ENCODE measurements at regions not wholly inside any gene's neighbourhood (a gene's known extent, or its start where the extent isn't known, plus 50 kb on each side); places are given as distances from the start of the nearest gene placed in this dataset.

DNA sequence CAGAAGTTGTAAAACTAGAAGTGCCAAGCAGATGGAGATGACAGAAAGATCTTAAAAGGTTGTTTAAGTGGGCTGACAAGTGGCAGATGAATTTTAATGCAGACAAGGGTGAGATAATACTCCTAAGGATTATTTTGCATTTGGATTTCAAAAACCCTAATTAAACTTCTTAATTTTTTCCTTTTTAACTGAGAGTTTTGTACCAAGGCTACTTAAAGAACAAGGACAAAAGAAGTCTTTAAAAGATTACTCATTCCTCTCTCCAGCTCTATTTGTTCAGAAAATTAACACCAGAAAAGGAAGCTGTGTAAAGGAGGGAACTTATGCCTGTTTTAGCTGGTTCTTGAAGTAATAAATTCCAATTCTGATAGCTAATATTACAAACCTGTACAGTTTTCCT is 275.4 kb downstream of the ETNK1 start:
- TF ChIP-seq, protein P1, sequence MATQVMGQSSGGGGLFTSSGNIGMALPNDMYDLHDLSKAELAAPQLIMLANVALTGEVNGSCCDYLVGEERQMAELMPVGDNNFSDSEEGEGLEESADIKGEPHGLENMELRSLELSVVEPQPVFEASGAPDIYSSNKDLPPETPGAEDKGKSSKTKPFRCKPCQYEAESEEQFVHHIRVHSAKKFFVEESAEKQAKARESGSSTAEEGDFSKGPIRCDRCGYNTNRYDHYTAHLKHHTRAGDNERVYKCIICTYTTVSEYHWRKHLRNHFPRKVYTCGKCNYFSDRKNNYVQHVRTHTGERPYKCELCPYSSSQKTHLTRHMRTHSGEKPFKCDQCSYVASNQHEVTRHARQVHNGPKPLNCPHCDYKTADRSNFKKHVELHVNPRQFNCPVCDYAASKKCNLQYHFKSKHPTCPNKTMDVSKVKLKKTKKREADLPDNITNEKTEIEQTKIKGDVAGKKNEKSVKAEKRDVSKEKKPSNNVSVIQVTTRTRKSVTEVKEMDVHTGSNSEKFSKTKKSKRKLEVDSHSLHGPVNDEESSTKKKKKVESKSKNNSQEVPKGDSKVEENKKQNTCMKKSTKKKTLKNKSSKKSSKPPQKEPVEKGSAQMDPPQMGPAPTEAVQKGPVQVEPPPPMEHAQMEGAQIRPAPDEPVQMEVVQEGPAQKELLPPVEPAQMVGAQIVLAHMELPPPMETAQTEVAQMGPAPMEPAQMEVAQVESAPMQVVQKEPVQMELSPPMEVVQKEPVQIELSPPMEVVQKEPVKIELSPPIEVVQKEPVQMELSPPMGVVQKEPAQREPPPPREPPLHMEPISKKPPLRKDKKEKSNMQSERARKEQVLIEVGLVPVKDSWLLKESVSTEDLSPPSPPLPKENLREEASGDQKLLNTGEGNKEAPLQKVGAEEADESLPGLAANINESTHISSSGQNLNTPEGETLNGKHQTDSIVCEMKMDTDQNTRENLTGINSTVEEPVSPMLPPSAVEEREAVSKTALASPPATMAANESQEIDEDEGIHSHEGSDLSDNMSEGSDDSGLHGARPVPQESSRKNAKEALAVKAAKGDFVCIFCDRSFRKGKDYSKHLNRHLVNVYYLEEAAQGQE (IDR thresholded peaks at IDR 0.05) = no peak
- TF ChIP-seq NR2F2 (IDR thresholded peaks at IDR 0.05) = no peak
- TF ChIP-seq, protein P2, sequence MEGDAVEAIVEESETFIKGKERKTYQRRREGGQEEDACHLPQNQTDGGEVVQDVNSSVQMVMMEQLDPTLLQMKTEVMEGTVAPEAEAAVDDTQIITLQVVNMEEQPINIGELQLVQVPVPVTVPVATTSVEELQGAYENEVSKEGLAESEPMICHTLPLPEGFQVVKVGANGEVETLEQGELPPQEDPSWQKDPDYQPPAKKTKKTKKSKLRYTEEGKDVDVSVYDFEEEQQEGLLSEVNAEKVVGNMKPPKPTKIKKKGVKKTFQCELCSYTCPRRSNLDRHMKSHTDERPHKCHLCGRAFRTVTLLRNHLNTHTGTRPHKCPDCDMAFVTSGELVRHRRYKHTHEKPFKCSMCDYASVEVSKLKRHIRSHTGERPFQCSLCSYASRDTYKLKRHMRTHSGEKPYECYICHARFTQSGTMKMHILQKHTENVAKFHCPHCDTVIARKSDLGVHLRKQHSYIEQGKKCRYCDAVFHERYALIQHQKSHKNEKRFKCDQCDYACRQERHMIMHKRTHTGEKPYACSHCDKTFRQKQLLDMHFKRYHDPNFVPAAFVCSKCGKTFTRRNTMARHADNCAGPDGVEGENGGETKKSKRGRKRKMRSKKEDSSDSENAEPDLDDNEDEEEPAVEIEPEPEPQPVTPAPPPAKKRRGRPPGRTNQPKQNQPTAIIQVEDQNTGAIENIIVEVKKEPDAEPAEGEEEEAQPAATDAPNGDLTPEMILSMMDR (IDR thresholded peaks at IDR 0.05; ENCODE audit: low read depth, low read length, missing input control) = no peak
- no peak for TF ChIP-seq JUND (IDR thresholded peaks at IDR 0.05)
- no peak for TF ChIP-seq YY1 (IDR thresholded peaks at IDR 0.05)
- TF ChIP-seq RXRA (IDR thresholded peaks at IDR 0.05) = no peak
- TF ChIP-seq, protein P3, sequence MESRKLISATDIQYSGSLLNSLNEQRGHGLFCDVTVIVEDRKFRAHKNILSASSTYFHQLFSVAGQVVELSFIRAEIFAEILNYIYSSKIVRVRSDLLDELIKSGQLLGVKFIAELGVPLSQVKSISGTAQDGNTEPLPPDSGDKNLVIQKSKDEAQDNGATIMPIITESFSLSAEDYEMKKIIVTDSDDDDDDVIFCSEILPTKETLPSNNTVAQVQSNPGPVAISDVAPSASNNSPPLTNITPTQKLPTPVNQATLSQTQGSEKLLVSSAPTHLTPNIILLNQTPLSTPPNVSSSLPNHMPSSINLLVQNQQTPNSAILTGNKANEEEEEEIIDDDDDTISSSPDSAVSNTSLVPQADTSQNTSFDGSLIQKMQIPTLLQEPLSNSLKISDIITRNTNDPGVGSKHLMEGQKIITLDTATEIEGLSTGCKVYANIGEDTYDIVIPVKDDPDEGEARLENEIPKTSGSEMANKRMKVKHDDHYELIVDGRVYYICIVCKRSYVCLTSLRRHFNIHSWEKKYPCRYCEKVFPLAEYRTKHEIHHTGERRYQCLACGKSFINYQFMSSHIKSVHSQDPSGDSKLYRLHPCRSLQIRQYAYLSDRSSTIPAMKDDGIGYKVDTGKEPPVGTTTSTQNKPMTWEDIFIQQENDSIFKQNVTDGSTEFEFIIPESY (IDR thresholded peaks at IDR 0.05) = no peak
- no peak for TF ChIP-seq HNF4G (IDR thresholded peaks at IDR 0.05)
- TF ChIP-seq, protein P4, sequence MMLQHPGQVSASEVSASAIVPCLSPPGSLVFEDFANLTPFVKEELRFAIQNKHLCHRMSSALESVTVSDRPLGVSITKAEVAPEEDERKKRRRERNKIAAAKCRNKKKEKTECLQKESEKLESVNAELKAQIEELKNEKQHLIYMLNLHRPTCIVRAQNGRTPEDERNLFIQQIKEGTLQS (IDR thresholded peaks at IDR 0.05) = no peak
- no peak overlapping the region for H3K27ac ChIP-seq (ENCODE audit: low read depth in 1 of 2, low read length in 2 of 2)
- no peaks in the 10 kb centered on the region for H3K4me1 ChIP-seq (ENCODE audit: control insufficient read depth in 4 of 4, insufficient read depth in 4 of 4, low read length in 3 of 4)
- no peak overlapping the region for H3K4me3 ChIP-seq (ENCODE audit: low read depth in 1 of 3, low read length in 3 of 3)
- no peak overlapping the region for H3K9ac ChIP-seq (ENCODE audit: low read depth in 1 of 2, low read length in 2 of 2)
- H3K9me3 ChIP-seq (ENCODE audit: control insufficient read depth in 4 of 4, low read length in 3 of 4) = peaks cover 0 to 4% (median under 1%) of the 10 kb centered on the region in 4 donors
- no peaks in the 10 kb centered on the region for H3K36me3 ChIP-seq (ENCODE audit: control insufficient read depth in 4 of 4, insufficient read depth in 3 of 4, low read depth in 1 of 4, low read length in 3 of 4)
- no peaks in the 10 kb centered on the region for H3K27me3 ChIP-seq (ENCODE audit: control insufficient read depth in 4 of 4, insufficient read depth in 4 of 4, low read length in 3 of 4)
- no peak for DNase-seq (ENCODE audit: low spot score)

DNA sequence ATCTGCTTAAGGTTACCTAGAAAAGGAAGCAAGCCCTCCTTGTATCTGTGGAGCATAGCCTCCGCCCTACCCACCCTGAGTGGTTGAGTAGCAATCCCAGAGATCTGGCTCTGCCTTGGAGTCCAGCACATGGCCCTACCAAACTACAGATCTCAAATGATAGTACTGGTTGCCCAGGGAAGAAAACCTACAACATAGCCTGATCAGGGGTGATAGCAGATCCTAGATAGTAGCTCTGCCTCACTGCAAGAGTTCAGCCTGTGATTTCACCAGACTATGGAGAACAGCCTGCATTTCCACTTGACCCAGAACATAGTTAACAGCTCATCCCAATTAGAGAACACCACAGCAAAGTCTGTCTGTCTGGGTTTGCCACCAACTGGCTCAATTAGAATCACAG is 279.5 kb downstream of the ETNK1 start:
- TF ChIP-seq, protein P3 (IDR thresholded peaks at IDR 0.05) = no peak
- TF ChIP-seq, protein P5, sequence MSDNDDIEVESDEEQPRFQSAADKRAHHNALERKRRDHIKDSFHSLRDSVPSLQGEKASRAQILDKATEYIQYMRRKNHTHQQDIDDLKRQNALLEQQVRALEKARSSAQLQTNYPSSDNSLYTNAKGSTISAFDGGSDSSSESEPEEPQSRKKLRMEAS (IDR thresholded peaks at IDR 0.05) = no peak
- TF ChIP-seq SP1 (IDR thresholded peaks at IDR 0.05) (no peak), GABPA (IDR thresholded peaks at IDR 0.05 in 1 of 2, conservative IDR thresholded peaks at IDR 0.05 in 1 of 2) (no peak), YY1 (IDR thresholded peaks at IDR 0.05) (no peak), TAF1 (conservative IDR thresholded peaks at IDR 0.05) (no peak)
- TF ChIP-seq, protein P2 (IDR thresholded peaks at IDR 0.05; ENCODE audit: low read depth, low read length, missing input control) = no peak
- H3K27me3 ChIP-seq (ENCODE audit: control insufficient read depth in 4 of 4, insufficient read depth in 4 of 4, low read length in 3 of 4) = no peaks in the 10 kb centered on the region

More for the DNA sequence above, 279.5 kb downstream of the ETNK1 start:
- Histone ChIP-seq H3K27ac (ENCODE audit: low read depth in 1 of 2, low read length in 2 of 2) (no peak overlapping the region), H3K4me1 (ENCODE audit: control insufficient read depth in 4 of 4, insufficient read depth in 4 of 4, low read length in 3 of 4) (no peaks in the 10 kb centered on the region), H3K36me3 (ENCODE audit: control insufficient read depth in 4 of 4, insufficient read depth in 3 of 4, low read depth in 1 of 4, low read length in 3 of 4) (no peaks in the 10 kb centered on the region), H3K9ac (ENCODE audit: low read depth in 1 of 2, low read length in 2 of 2) (no peak overlapping the region), H3K9me3 (ENCODE audit: control insufficient read depth in 4 of 4, low read length in 3 of 4) (no peaks in the 10 kb centered on the region), H3K4me3 (ENCODE audit: low read depth in 1 of 3, low read length in 3 of 3) (no peak overlapping the region)
- WGBS = 89% methylated on average over 1 of the region's 1 CpG
- DNase-seq (ENCODE audit: low spot score) = no peak

Data from liver (tissue), 8 donors.